GM18861 (cell line): ENCODE measurements at regions not wholly inside any gene's neighbourhood (a gene's known extent, or its start where the extent isn't known, plus 50 kb on each side); places are given as distances from the start of the nearest gene placed in this dataset.

Source experiments
- ATAC-seq: cut with Tn5 transposase; IDR thresholded peaks from one replicate; pipeline ENCODE4 v1.9.1; 2021; ENCODE audit not compliant: unreplicated experiment

GRCh38 chr2:36060133-36060532 is 295.4 kb upstream of the CRIM1 start:
- ATAC-seq, result no peak

- ATAC-seq, result peak; percentile 100
Measured at GRCh38 chr2:36059691-36060090, 295.9 kb upstream of the CRIM1 start.

- ATAC-seq, result peak; percentile 27
Measured at GRCh38 chr2:36058953-36059352, 296.6 kb upstream of the CRIM1 start.

- no peak for ATAC-seq
Measured at GRCh38 chr2:36058076-36058475, 297.5 kb upstream of the CRIM1 start.

GRCh38 chr2:36052819-36053218 is 302.8 kb upstream of the CRIM1 start:
- ATAC-seq, result no peak

GRCh38 chr2:36044411-36044810 is 311.2 kb upstream of the CRIM1 start:
- ATAC-seq, result peak; percentile 76

GRCh38 chr2:36035137-36035536 is 320.4 kb upstream of the CRIM1 start:
- no peak for ATAC-seq

GRCh38 chr2:36032046-36032445 is 323.5 kb upstream of the CRIM1 start:
- no peak for ATAC-seq

GRCh38 chr2:36031471-36031870 is 324.1 kb upstream of the CRIM1 start:
- ATAC-seq, result no peak

- no peak for ATAC-seq
Measured at GRCh38 chr2:36027616-36028015, 328.0 kb upstream of the CRIM1 start.

- ATAC-seq, result no peak
Measured at GRCh38 chr2:36013064-36013463, 342.5 kb upstream of the CRIM1 start.

- ATAC-seq, result no peak
Measured at GRCh38 chr2:36006444-36006843, 349.1 kb upstream of the CRIM1 start.

- ATAC-seq, result no peak
Measured at GRCh38 chr2:36002941-36003340, 352.6 kb upstream of the CRIM1 start.

GRCh38 chr2:35997488-35997887 is 358.1 kb upstream of the CRIM1 start:
- ATAC-seq, result no peak

GRCh38 chr2:35989503-35989902 is 366.1 kb upstream of the CRIM1 start:
- no peak for ATAC-seq

GRCh38 chr2:35989040-35989439 is 366.5 kb upstream of the CRIM1 start:
- no peak for ATAC-seq

- ATAC-seq, result no peak
Measured at GRCh38 chr2:35986871-35987270, 368.7 kb upstream of the CRIM1 start.

- ATAC-seq, result peak; percentile 96
Measured at GRCh38 chr2:35978218-35978617, 377.4 kb upstream of the CRIM1 start.

GRCh38 chr2:35976611-35977010 is 379.0 kb upstream of the CRIM1 start:
- ATAC-seq, result no peak

- no peak for ATAC-seq
Measured at GRCh38 chr2:35973737-35974132, 381.8 kb upstream of the CRIM1 start.

GRCh38 chr2:35973132-35973736 is 382.3 kb upstream of the CRIM1 start:
- peak; percentile 74 for ATAC-seq

- no peak for ATAC-seq
Measured at GRCh38 chr2:35963824-35964223, 391.8 kb upstream of the CRIM1 start.

GRCh38 chr2:35963357-35963756 is 392.2 kb upstream of the CRIM1 start:
- ATAC-seq, result no peak
